Bronchial epithelial cell (primary cell): ENCODE measurements at regions not wholly inside any gene's neighbourhood (a gene's known extent, or its start where the extent isn't known, plus 50 kb on each side); places are given as distances from the start of the nearest gene placed in this dataset.
"Not testable (repeated sequence)": the region's sequence is repeated elsewhere in the genome, so short reads cannot be mapped to it uniquely, and the experiment has no call there.

Source experiments
- DNase-seq: peaks from one replicate; pipeline ENCODE4 v3.0.0-alpha.2; 2010; ENCODE audit warnings: low read depth
- FAIRE-seq: peaks from 2 replicates; lab custom pipeline; 2011; peaks lifted over from hg19 to GRCh38; lab: Jason Lieb, UNC
- H3K27me3 ChIP-seq: 2 replicates; pipeline ENCODE4 v1.5.1; 2011; ENCODE audit warnings: low read length; ENCODE audit not compliant: control insufficient read depth, insufficient read depth
- H3K36me3 ChIP-seq: 2 replicates; pipeline ENCODE4 v1.5.1; 2011; ENCODE audit warnings: low read length; ENCODE audit not compliant: control insufficient read depth, insufficient read depth
- H3K4me3 ChIP-seq: 2 replicates; pipeline ENCODE4 v1.5.1; 2011; ENCODE audit warnings: mild to moderate bottlenecking, low read depth, low read length, control low read depth
- TF ChIP-seq, protein P1 (sequence below): IDR thresholded peaks from 2 replicates; pipeline ENCODE4 v1.5.1; 2011; ENCODE audit warnings: mild to moderate bottlenecking, moderate library complexity, low read length, control low read depth, inconsistent platforms; ENCODE audit not compliant: insufficient read depth, severe bottlenecking

DNA sequence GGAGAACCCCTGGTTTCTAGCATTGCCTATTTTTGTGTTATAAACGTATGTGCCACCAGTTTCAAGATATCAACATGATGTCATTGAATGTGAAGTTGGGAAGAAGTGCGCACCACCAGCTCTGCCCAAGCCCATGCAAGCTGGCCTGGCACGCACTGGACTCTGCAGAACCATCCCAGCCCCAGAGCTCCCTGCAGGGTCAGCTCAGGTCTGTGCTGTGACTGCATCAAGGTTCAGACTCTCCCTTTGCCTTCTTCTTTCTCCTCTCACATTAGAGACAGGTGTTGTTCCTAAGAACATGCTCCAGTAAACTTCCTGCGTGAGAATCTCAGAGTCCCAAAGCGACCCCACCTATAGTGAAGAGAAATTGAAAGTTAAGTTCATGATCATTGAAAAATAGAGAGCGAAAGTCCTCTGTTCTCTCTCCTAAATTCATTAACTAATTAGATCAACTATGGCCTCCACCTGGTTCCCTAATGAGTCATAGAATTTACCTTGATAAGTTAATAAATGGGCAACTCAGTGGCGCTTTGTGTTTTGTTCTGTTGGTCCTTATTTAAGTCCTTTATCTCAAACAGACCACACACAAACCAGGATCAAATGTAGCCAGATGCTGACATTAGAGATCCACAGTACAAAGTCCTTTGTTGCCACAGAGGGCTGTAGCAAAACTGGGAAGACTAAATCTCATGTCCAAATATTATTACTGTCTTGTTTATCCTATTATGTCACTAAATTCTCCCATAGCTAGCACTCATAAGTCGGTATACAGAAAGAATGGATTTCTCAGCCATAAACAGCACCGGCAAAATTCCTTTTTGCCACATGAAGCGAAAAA is 432.3 kb downstream of the STK39 start:
- FAIRE-seq: no peak
- no peak overlapping the region for H3K4me3 ChIP-seq
- H3K36me3 ChIP-seq: no peaks in the 10 kb centered on the region
- TF ChIP-seq, protein P1, sequence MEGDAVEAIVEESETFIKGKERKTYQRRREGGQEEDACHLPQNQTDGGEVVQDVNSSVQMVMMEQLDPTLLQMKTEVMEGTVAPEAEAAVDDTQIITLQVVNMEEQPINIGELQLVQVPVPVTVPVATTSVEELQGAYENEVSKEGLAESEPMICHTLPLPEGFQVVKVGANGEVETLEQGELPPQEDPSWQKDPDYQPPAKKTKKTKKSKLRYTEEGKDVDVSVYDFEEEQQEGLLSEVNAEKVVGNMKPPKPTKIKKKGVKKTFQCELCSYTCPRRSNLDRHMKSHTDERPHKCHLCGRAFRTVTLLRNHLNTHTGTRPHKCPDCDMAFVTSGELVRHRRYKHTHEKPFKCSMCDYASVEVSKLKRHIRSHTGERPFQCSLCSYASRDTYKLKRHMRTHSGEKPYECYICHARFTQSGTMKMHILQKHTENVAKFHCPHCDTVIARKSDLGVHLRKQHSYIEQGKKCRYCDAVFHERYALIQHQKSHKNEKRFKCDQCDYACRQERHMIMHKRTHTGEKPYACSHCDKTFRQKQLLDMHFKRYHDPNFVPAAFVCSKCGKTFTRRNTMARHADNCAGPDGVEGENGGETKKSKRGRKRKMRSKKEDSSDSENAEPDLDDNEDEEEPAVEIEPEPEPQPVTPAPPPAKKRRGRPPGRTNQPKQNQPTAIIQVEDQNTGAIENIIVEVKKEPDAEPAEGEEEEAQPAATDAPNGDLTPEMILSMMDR: no peak
- no peaks in the 10 kb centered on the region for H3K27me3 ChIP-seq
- DNase-seq: no peak

DNA sequence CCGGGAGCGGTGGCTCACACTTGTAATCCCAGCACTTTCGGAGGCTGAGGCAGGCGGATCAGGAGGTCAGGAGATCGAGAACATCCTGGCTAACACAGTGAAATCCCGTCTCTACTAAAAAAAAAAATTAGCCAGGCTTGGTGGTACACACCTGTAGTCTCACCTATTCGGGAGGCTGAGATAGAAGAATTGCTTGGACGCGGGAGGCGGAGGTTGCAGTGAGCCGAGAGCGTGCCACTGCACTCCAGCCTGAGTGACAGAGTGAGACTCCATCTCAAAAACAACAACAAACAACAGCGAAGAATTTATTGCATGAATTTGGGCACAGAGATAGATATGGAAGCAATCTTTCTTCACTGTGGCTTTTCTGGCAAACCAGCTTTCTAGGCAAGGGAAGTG is 432.9 kb downstream of the STK39 start:
- not testable (repeated sequence) for DNase-seq, H3K4me3 ChIP-seq, H3K36me3 ChIP-seq, H3K27me3 ChIP-seq, FAIRE-seq

DNA sequence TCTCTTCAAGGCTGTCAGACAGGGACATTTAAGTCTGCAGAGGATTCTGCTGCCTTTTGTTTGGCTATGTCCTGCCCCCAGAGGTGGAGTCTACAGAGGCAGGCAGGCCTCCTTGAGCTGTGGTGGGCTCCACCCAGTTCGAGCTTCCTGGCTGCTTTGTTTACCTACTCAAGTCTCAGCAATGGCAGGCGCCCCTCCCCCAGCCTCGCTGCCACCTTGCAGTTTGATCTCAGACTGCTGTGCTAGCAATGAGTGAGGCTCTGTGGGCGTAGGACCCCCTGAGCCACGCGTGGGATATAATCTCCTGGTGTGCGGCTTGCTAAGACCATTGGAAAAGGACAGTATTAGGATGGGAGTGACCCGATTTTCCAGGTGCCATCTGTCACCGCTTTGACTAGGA is 437.6 kb downstream of the STK39 start:
- not testable (repeated sequence) for H3K36me3 ChIP-seq, H3K27me3 ChIP-seq, H3K4me3 ChIP-seq, DNase-seq, FAIRE-seq

DNA sequence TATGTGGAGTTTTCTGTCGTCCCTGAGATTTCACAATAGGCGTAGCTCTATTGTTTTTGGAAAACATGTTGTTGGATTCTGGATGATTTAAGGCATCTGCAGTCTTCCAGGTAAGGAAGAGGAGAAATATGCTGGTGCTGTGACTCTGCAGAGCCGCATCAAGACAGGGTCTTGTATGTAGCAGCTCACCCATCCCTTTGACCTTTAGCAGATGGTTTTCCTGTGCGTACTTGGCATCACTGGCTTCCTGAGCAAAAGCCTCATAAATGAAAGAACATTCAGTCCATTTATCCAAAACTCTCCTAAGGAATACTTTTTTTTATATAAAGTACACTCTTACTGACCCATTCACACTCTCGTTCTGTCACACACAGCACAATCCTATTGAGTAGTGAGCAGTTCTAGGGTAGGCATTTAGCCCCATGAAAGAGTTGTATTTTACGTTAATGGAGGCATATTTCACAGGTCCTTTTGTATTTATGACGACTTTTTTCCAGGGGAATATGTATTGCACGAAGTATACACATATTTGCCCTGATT is 443.9 kb downstream of the STK39 start:
- DNase-seq (no peak), FAIRE-seq (no peak)
- TF ChIP-seq, protein P1: no peak

GRCh38 chr2:167794554-167795255 is 452.7 kb downstream of the STK39 start:
- FAIRE-seq (no peak), DNase-seq (no peak)
- no peaks in the 10 kb centered on the region for H3K36me3 ChIP-seq
- H3K27me3 ChIP-seq: no peaks in the 10 kb centered on the region
- TF ChIP-seq, protein P1: no peak
- no peak overlapping the region for H3K4me3 ChIP-seq

More for the DNA sequence above, 443.9 kb downstream of the STK39 start:
- Histone ChIP-seq H3K36me3 (no peaks in the 10 kb centered on the region), H3K27me3 (no peaks in the 10 kb centered on the region), H3K4me3 (no peak overlapping the region)

- Histone ChIP-seq H3K36me3 (no peaks in the 10 kb centered on the region), H3K27me3 (no peaks in the 10 kb centered on the region), H3K4me3 (no peak overlapping the region)
- FAIRE-seq (no peak), DNase-seq (no peak)
- TF ChIP-seq, protein P1: no peak
Observed at GRCh38 chr2:167793725-167794124, 453.7 kb downstream of the STK39 start.
